AG10803 (cell line): ENCODE measurements at regions not wholly inside any gene's neighbourhood (a gene's known extent, or its start where the extent isn't known, plus 50 kb on each side); places are given as distances from the start of the nearest gene placed in this dataset.

Source experiments
- DNase-seq: peaks from one replicate; pipeline ENCODE4 v3.0.0; 2010; ENCODE audit warnings: low read depth
- H3K4me3 ChIP-seq: 2 replicates; pipeline ENCODE4 v1.5.1; 2011; ENCODE audit warnings: mild to moderate bottlenecking, low read length, control low read depth
- TF ChIP-seq, protein P1 (sequence below): conservative IDR thresholded peaks from 2 replicates; pipeline ENCODE4 v1.5.1; 2011; ENCODE audit warnings: mild to moderate bottlenecking, low read length, control low read depth, inconsistent platforms

DNA sequence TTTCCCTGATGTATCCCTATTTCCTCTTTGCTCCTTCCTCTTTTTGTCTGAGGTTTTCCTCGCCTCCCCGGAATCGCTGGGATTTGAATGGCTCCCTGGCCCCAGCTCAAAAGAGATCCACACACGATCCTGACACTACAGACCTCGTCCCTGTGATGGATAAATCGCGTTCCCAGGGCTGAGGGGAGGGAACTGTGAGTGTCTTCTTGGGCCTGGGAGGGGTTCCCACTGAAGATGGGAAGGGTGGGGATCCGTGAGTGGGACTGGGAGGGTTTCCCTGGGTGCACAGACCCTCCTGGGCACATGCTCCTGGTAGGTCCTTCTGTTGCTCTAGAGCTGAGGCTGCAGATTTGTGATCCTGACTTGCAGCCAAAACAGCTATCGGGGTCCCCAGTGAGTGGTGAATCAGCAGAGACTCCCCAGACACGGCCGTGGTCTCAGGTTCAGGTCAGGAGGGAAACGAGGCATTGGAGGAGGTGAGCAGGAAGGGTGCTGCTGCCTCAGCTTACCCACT is 591.0 kb downstream of the PTPRU start:
- no peak for DNase-seq
- H3K4me3 ChIP-seq, result no peak overlapping the region
- TF ChIP-seq, protein P1, sequence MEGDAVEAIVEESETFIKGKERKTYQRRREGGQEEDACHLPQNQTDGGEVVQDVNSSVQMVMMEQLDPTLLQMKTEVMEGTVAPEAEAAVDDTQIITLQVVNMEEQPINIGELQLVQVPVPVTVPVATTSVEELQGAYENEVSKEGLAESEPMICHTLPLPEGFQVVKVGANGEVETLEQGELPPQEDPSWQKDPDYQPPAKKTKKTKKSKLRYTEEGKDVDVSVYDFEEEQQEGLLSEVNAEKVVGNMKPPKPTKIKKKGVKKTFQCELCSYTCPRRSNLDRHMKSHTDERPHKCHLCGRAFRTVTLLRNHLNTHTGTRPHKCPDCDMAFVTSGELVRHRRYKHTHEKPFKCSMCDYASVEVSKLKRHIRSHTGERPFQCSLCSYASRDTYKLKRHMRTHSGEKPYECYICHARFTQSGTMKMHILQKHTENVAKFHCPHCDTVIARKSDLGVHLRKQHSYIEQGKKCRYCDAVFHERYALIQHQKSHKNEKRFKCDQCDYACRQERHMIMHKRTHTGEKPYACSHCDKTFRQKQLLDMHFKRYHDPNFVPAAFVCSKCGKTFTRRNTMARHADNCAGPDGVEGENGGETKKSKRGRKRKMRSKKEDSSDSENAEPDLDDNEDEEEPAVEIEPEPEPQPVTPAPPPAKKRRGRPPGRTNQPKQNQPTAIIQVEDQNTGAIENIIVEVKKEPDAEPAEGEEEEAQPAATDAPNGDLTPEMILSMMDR, result no peak

DNA sequence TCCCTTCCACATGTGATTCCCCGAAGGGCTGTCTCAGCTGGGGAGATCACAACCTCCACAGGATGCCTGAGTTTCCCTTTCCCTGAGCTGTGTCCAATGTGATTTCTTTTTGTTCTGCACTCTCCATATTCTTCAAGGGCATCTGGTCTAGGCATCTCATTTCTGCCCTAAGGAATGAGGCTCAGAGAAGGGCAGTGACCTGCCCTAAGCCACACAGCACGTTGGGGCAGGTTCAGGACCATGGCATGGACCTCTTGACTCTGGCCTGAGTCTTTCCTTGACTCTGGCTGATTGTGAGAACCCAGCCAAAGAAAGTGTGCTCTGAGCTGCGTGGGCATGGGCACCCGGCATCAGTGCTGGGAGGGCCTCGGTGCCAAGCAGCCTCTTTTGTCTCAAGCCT is 590.3 kb downstream of the PTPRU start:
- DNase-seq, result no peak
- no peak overlapping the region for H3K4me3 ChIP-seq
- TF ChIP-seq, protein P1, result no peak

DNA sequence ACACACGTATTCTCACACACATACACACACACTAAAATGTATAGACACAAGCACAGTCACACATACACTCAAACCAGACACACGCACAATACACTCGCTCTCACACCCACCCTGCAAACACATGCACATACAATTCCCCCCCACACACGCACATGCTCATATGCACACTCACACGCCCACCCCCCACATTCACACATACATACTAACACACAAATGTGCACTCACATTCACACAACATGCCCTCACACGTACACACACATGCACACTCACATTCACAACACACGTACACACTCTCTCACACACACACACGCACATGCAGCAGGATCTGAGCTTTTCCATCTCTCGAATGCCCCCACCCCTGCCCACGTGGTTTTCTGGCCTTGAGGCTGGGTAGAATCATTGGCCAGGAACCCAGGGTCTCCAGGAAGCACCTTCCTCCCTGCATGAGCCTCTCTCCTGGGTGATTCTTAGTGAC is 589.7 kb downstream of the PTPRU start:
- TF ChIP-seq, protein P1, result no peak
- DNase-seq, result no peak
- no peak overlapping the region for H3K4me3 ChIP-seq

DNA sequence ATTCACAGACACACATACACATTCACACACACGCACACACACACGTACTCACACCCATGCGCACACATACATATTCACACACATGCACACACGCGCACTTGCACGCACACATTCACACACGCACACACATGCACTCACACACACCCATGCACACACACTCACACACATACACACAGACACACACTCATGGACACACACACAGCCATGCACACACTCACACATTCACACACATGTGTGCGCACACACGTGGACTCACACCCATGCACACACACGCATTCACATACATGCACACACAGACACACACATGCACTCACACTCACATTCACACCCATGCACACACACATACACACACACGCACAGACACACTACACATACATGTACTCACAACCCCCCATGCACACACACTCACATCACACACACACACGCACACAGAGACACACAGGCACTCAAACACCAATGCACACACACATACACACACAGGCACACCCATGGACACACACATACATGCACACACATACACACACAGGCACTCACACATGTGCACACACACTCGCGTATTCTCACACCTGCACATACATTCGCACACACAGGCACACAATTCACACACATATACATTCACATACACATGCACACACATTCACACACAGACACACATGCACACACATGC is 589.1 kb downstream of the PTPRU start:
- no peak overlapping the region for H3K4me3 ChIP-seq
- TF ChIP-seq, protein P1, result no peak
- DNase-seq, result no peak

DNA sequence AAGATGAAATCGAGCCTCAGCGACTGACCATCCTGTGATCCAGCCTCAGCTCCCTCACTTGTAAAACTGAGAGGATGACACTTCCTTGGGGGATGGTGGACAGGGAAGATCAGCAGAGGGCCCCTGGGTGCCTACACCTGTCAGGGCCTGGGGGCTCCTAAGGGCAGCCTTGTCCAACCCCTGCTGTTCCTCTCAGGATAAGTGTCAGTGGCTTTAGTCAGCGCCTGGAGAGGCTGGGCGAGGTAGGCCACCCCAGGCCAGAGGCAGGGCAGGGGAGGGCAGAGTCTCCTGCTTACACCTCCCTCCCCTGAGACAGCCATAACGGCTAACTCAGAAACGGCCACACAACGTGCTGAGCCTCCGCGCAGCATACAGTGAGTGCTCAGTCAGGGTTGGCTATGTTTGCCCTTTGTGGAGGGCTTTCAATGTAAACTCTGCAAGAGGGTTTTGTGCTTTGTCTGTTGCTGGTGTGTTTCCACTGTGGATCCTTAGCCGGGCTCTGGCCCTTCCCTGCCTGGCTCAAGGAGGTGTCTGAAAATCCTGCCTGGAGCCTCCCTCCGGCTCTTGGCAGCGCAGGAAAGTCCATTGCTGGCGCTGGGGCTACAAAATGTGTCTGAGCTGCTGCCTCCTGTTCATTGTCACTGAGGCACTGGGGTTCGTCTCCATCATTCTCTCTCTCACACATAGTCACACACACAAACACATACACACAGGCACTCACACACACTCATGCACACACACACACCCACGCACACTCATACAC is 588.4 kb downstream of the PTPRU start:
- TF ChIP-seq, protein P1, result no peak
- H3K4me3 ChIP-seq, result no peak overlapping the region
- no peak for DNase-seq

DNA sequence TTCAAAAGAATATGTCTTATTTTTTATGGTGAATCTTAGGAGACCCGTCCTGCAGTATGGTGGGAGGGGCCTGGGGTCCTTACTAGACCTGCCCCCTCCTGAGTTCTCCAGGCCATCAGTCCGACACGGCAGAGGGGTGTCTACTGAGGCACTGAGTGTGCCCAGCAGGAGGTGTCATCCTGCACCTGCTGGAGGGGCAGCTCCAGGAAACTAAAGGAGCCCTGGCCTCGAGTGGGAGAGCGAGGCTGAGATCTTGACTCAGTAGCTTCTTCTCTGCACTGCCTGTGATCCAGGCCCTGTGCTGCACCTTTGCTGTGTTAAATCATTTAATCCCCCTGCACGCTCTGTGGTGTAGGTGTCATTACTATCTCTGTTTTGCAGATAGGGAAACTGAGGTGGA is 587.7 kb downstream of the PTPRU start:
- no peak overlapping the region for H3K4me3 ChIP-seq
- DNase-seq, result no peak

More for the DNA sequence above, 587.7 kb downstream of the PTPRU start:
- TF ChIP-seq, protein P1, result no peak
